ENCODE measurements at regions not wholly inside any gene's neighbourhood (a gene's known extent, or its start where the extent isn't known, plus 50 kb on each side); places are given as distances from the start of the nearest gene placed in this dataset.

DNA sequence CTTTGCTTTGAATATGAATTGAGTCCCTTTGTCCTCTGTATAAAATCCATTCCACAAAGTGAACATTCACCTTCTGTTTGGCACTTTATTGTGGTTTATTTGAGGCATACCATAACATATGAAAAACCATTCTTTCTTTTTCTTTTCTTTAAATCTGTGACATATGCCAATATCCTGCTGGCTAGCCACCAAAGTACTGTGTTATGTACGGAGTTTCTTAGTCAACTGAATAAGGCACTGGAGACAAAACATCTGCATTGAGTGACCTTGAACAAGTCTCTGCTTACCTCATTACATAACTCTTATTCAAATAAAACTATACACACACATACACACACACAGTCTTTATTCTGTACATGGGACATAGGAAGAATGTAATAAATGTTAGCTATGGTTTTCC lies 872.8 kb downstream of the C4orf33 start:
- DNase-seq (ENCODE audit: extremely low spot score) = no peak
- TF ChIP-seq POLR2A (IDR thresholded peaks at IDR 0.05; ENCODE audit: low read depth) (no peak), POLR2AphosphoS5 (IDR thresholded peaks at IDR 0.05) (no peak)
- TF ChIP-seq, protein P1, sequence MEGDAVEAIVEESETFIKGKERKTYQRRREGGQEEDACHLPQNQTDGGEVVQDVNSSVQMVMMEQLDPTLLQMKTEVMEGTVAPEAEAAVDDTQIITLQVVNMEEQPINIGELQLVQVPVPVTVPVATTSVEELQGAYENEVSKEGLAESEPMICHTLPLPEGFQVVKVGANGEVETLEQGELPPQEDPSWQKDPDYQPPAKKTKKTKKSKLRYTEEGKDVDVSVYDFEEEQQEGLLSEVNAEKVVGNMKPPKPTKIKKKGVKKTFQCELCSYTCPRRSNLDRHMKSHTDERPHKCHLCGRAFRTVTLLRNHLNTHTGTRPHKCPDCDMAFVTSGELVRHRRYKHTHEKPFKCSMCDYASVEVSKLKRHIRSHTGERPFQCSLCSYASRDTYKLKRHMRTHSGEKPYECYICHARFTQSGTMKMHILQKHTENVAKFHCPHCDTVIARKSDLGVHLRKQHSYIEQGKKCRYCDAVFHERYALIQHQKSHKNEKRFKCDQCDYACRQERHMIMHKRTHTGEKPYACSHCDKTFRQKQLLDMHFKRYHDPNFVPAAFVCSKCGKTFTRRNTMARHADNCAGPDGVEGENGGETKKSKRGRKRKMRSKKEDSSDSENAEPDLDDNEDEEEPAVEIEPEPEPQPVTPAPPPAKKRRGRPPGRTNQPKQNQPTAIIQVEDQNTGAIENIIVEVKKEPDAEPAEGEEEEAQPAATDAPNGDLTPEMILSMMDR (IDR thresholded peaks at IDR 0.05) = no peak
- H3K27me3 ChIP-seq = no peaks in the 10 kb centered on the region
- no peaks in the 10 kb centered on the region for H3K36me3 ChIP-seq
- H3K9me3 ChIP-seq = no peaks in the 10 kb centered on the region
- no peaks in the 10 kb centered on the region for H3K4me1 ChIP-seq
- intact Hi-C loops (cut with DNase I) = no loop called here
- H3K27ac ChIP-seq (replicated peaks in 1 of 4) = no peak overlapping the region
- H3K4me3 ChIP-seq = no peak overlapping the region
- WGBS = 76% methylated on average over 1 of the region's 1 CpG

DNA sequence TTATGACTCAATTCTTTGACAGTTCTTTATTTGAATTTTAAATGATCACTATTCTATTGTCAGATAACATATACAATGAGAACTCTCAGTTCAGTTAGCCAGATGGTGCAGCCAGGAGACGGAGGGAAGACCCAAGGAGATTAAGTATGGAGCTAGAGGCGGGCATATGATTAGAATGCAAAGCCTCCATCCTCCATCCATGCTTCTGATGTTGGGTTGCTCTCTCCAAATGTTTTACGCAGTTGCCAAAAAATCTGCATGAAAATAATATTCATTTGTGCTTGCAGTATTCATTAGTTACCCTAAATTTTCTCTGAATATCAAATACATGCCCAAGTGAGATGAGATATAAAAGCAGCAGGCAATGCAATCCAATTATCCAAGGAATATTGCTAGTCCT lies 874.8 kb downstream of the C4orf33 start:
- TF ChIP-seq POLR2AphosphoS5 (IDR thresholded peaks at IDR 0.05) (no peak), EP300 (IDR thresholded peaks at IDR 0.05) (no peak)
- no peak overlapping the region for H3K4me3 ChIP-seq
- WGBS = 40% methylated on average over 3 of the region's 3 CpGs
- no peaks in the 10 kb centered on the region for H3K9me3 ChIP-seq
- no peaks in the 10 kb centered on the region for H3K36me3 ChIP-seq
- DNase-seq (ENCODE audit: extremely low spot score) = no peak
- no peaks in the 10 kb centered on the region for H3K4me1 ChIP-seq
- no peak overlapping the region for H3K27ac ChIP-seq (replicated peaks in 1 of 4)
- intact Hi-C loops (cut with DNase I) = no loop called here
- no peaks in the 10 kb centered on the region for H3K27me3 ChIP-seq

DNA sequence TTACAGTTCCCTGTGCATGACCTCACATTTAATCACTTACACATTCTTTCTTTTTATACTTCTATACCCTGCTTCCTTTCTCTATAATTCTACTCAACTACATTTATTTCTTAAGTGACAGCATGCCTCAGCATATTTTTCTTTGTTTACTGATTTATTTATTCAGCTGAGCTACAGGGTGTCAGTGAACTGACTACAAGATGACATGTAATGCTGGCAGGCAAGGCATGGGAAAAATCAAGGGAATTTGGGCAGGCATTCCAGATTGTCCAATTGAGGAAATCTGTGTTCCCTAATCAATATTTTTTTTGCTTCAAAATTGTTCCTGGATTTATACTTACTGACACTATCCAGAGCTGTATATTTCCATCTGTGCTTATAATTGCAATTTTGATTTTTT lies 875.5 kb downstream of the C4orf33 start:
- H3K4me3 ChIP-seq = no peak overlapping the region
- no peak for DNase-seq (ENCODE audit: extremely low spot score)
- no peaks in the 10 kb centered on the region for H3K4me1 ChIP-seq
- no peaks in the 10 kb centered on the region for H3K9me3 ChIP-seq
- no peak overlapping the region for H3K27ac ChIP-seq (replicated peaks in 1 of 4)
- no peak for TF ChIP-seq POLR2AphosphoS5 (IDR thresholded peaks at IDR 0.05)
- TF ChIP-seq, protein P1 (IDR thresholded peaks at IDR 0.05) = no peak
- intact Hi-C loops (cut with DNase I) = no loop called here
- H3K27me3 ChIP-seq = no peaks in the 10 kb centered on the region
- H3K36me3 ChIP-seq = no peaks in the 10 kb centered on the region

DNA sequence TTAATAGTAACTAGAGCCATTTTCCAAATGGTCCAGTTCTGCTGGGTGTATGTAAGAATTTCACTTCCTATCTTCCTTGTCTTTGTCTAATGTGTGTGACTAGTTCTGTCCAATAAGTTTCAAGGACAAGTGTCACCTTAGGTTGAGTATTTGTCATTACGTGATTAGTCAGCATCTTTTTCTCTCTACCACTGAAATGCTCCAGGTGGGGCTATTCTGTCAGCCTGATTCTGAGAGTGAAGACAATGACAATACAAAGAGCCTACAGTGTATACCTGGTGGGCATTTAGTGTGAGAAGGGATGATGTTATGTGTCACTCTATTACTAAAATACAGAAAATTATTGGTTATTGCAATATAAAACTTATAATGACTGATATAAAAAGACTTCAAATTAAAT lies 876.3 kb downstream of the C4orf33 start:
- Histone ChIP-seq H3K4me3 (no peak overlapping the region), H3K27ac (replicated peaks in 1 of 4) (no peak overlapping the region), H3K27me3 (no peaks in the 10 kb centered on the region), H3K36me3 (no peaks in the 10 kb centered on the region), H3K4me1 (no peaks in the 10 kb centered on the region), H3K9me3 (no peaks in the 10 kb centered on the region)
- WGBS = 95% methylated on average over 1 of the region's 1 CpG
- TF ChIP-seq POLR2AphosphoS5 (IDR thresholded peaks at IDR 0.05) (no peak), EP300 (IDR thresholded peaks at IDR 0.05) (no peak), POLR2A (IDR thresholded peaks at IDR 0.05; ENCODE audit: low read depth) (no peak)
- TF ChIP-seq, protein P1 (IDR thresholded peaks at IDR 0.05) = no peak
- DNase-seq (ENCODE audit: extremely low spot score) = no peak
- intact Hi-C loops (cut with DNase I) = no loop called here

DNA sequence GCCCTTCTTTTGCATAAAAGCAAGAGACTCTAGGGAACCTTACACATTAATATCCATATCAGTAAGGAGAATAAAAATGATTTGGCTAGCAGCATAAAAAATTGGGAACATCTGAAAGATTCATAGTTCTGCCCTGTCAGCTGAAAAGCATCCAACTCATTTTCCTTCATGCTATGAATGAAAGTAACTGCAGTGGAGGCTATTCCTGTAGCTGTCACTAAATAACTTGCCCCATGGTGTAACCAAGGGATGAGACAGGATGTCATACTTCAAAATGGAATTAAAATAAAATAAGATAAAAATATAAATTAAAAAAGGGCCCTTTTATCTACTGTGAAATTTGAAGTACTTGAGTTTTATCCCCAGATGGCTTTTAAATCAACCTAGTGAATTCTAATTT lies 878.8 kb downstream of the C4orf33 start:
- Histone ChIP-seq H3K4me1 (no peaks in the 10 kb centered on the region), H3K4me3 (no peak overlapping the region), H3K9me3 (no peaks in the 10 kb centered on the region), H3K27ac (replicated peaks in 1 of 4) (no peak overlapping the region), H3K36me3 (no peaks in the 10 kb centered on the region), H3K27me3 (no peaks in the 10 kb centered on the region)
- intact Hi-C loops (cut with DNase I) = no loop called here
- no peak for DNase-seq (ENCODE audit: extremely low spot score)
- TF ChIP-seq, protein P1 (IDR thresholded peaks at IDR 0.05) = no peak
- TF ChIP-seq EP300 (IDR thresholded peaks at IDR 0.05) (no peak), POLR2A (IDR thresholded peaks at IDR 0.05; ENCODE audit: low read depth) (no peak), POLR2AphosphoS5 (IDR thresholded peaks at IDR 0.05) (no peak)
